HG03175 (cell line): ENCODE measurements at regions not wholly inside any gene's neighbourhood (a gene's known extent, or its start where the extent isn't known, plus 50 kb on each side); places are given as distances from the start of the nearest gene placed in this dataset.

ENCODE experiments used
- ATAC-seq: cut with Tn5 transposase; IDR thresholded peaks from one replicate; pipeline ENCODE4 v1.9.1; 2021; ENCODE audit warnings: mild to moderate bottlenecking, moderate library complexity; ENCODE audit not compliant: unreplicated experiment

GRCh38 chr22:49140911-49141665, 686.6 kb downstream of the BRD1 start:
- no peak for ATAC-seq

DNA sequence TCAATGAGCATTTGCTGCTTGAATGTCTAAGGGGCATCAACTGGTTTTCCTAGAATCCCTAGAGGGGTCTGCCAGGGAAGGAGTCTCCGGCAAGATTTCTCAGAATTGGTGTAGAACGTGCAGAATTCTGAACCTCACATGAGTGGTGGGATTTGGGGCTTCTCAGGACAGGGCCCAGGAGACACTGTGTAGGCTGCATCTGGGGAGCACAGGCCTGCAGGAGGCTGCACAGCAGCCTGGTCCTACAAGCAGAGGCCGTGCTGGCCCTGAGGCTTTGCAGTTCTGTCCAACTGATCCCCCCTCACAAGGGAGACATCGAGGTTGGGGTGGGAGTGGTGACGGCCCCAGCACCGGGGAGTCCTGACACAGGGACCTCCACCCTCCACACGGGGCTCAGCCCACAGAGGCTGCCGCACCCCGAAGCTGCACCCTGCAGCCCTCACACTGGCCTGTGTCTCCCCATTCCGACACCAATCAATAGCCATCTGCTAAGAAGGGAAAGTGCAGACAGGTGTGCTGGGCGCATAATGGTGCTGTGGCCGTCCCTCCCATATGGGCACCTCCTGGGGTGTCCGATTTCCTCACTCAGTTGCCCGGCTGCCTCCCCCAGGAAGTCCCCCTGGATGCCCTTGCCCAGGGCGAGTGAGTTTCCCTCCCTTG, 688.1 kb downstream of the BRD1 start:
- ATAC-seq = no peak

GRCh38 chr22:49138250-49138790, 689.4 kb downstream of the BRD1 start:
- no peak for ATAC-seq

DNA sequence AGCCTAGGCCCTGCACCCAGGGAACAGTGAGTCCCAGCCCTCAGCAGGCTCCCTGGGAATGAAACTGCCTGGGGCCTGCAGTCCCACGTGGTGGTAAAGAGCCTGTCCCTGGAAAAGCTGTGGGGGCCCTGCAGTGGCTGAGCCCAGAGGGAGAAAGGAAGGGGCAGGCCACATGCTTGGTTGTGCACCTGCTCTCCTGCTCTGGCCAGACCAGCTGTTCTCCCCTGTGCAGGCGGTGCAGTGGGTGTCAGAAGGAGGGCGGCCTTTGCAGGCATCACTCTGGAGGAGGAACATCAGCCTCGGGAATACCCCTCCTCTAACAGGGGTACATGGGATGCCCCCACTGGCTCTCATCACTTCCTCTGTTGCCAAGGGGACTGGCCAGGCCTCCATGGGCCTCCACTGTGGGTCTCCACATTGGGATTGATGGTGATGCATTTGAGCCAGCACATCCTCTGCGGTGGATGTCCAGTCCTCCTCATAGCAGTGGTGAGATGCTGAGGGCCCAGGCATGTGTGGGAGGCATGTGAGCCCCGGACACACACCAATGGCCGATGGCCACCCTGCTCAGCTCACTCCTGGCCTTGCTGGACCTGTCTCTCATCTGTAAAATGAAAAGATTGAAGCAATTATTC, 690.4 kb downstream of the BRD1 start:
- no peak for ATAC-seq

GRCh38 chr22:49136816-49137180, 690.9 kb downstream of the BRD1 start:
- no peak for ATAC-seq

GRCh38 chr22:49136041-49136815, 691.4 kb downstream of the BRD1 start:
- no peak for ATAC-seq

GRCh38 chr22:49134076-49134475, 693.6 kb downstream of the BRD1 start:
- ATAC-seq = no peak

- no peak for ATAC-seq
Measured at GRCh38 chr22:49133541-49133940, 694.1 kb downstream of the BRD1 start.

GRCh38 chr22:49132009-49132408, 695.7 kb downstream of the BRD1 start:
- ATAC-seq = no peak

- no peak for ATAC-seq
Measured at GRCh38 chr22:49129736-49130135, 697.9 kb downstream of the BRD1 start.

DNA sequence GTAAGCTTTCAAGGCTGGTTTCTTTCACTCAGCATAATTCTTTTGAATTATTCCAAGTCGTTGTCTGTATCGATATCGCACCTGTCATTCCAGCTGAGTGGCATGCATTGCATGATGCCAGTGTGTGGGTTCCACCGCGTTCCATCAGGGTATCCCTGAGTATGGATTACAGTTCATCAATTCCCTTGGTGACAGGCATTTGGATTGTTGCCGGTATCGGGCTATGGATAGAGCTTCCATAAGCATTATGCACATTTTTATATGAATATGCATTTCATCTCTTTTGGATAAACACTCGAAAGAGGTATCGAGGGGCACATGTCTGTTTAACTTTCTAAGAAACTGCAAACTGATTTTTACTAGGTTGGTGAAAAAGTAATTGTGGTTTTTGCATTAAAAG, 698.8 kb downstream of the BRD1 start:
- no peak for ATAC-seq

- no peak for ATAC-seq
Measured at GRCh38 chr22:49124608-49125007, 703.1 kb downstream of the BRD1 start.

DNA sequence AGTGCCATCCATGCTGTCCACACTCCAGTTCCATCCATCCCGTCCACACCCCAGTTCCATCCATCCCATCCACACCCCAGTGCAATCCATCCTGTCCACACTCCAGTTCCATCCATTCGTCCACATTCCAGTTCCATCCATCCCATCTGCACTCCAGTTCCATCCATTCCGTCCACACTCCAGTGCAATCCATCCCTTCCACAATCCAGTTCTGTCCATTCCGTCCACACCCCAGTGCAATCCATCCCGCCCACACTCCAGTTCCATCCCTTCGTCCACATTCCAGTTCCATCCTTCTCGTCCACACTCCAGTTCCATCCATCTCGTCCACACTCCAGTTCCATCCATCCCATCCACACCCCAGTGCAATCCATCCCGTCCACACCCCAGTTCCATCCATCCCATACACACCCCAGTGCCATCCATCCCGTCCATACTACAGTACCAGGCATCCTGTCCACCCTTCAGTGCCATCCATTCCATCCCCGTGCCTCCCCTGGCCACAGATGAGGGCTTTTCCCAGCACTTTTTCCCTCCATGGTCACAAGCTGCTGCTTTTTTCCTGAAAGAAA, 704.0 kb downstream of the BRD1 start:
- ATAC-seq = no peak

- no peak for ATAC-seq
Measured at GRCh38 chr22:49119551-49119952, 708.1 kb downstream of the BRD1 start.

GRCh38 chr22:49118065-49118464, 709.6 kb downstream of the BRD1 start:
- no peak for ATAC-seq

DNA sequence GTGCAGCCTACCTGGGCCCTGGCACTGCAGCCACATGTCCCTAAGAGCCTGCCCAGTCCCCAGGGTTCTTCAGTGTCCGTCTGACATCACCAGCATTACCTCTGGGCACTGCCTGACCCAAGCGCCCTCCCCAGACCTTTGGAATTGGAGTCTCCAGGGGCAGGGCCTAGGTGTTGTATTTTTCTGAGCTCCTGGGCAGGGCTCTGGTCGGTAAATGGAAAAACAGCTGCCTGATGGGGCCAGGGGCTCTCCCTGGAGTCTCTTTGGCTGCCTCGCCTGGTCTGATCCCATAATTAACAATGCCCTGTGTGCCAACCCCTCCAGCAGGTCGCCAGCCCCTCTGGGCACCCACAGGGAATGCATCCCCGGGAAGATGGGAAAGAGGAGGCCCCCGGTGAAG, 710.2 kb downstream of the BRD1 start:
- ATAC-seq = no peak

- ATAC-seq = no peak
Measured at GRCh38 chr22:49116486-49117120, 711.1 kb downstream of the BRD1 start.

DNA sequence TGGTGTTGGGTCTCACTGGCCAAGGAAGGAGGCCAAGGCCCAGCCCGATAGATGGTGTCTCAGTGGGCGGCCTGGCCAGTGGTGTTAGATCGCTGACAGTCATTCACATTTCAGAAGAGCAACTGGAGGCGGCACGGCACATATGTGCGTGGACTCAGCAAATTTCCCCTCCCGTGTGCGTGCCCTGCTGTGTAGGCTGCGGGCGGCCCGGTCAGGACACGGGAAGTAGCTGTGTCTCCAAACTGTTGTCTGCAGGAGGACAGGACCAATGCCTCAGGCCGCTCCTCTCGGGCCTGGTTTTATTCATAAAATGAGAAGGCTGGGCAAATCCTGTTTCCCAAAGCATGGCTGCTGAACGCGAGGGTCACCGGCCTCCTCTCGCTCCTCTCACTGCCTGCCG, 711.7 kb downstream of the BRD1 start:
- no peak for ATAC-seq

DNA sequence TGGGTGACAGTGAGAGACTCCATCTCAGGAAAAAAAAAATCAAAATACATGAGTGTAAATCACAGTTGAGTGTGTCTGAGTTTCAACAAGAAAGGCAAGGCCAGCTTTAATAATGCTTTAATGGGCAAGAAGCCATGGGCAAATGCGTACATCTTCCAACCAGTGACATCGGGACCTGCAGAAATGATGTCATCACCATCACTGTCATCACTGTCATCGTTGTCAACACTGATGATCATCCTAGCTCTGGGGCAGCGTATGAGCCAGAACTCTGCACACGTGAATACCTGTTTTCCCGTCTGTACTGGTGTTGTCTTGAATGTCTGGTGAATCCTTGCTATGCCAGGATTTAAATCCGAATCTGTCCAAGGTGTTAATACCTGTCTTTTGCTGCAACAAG, 712.5 kb downstream of the BRD1 start:
- no peak for ATAC-seq

DNA sequence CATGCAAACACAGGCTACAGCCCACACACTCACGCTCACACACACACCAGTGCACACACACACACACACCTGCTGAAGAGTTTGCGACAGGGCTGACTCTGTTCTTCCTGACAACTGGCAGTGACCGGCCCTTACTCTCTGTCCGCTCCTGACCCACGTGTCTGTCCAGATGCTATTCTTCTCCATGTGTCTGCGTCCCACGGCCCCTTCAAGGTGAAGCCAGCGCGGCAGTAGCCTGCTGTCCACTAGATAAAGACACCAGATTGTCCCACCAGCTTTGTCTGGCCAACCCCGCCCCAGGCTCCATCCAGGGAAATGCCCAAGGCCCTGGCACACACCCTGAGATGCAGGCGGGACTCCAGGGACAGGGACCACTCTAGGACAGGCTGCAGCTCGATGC, 713.9 kb downstream of the BRD1 start:
- no peak for ATAC-seq
